Prostate gland (tissue), 2 donors: ENCODE measurements at regions not wholly inside any gene's neighbourhood (a gene's known extent, or its start where the extent isn't known, plus 50 kb on each side); places are given as distances from the start of the nearest gene placed in this dataset.

Experiments
- DNase-seq: peaks from one replicate; pipeline ENCODE4 v3.0.0-alpha.2; 2019; ENCODE audit warnings: low spot score
- H3K27ac ChIP-seq, 2 donors: fragments of 200-600 bp; sonication (generic); 2 replicates each; pipeline ENCODE4 v1.5.1; 2017 to 2019
- H3K27me3 ChIP-seq: fragments of 200-600 bp; sonication (generic); replicated peaks from 2 replicates; pipeline ENCODE4 v1.5.1; 2019; ENCODE audit not compliant: insufficient read depth
- H3K36me3 ChIP-seq, 2 donors: fragments of 200-600 bp; sonication (generic); 1 replicate in 1 of 2; 2 replicates in 1 of 2; pipeline versions ENCODE4 v1.5.1 to v1.8.1; 2017 to 2019
- H3K4me1 ChIP-seq: fragments of 200-600 bp; sonication (generic); replicated peaks from 2 replicates; pipeline ENCODE4 v1.5.1; 2019
- H3K4me3 ChIP-seq, 2 donors: fragments of 200-600 bp; sonication (generic); 2 replicates each; pipeline ENCODE4 v1.5.1; 2017 to 2019
- H3K9me3 ChIP-seq: fragments of 200-600 bp; sonication (generic); 2 replicates; pipeline ENCODE4 v1.5.1; 2017
- POLR2A ChIP-seq: fragments of 450-650 bp; IDR thresholded peaks from one replicate; pipeline ENCODE4 v1.6.1; 2016; ENCODE audit warnings: antibody characterized with exemption, mild to moderate bottlenecking
- POLR2AphosphoS5 ChIP-seq: sonication (generic); formaldehyde crosslinking; IDR thresholded peaks from one replicate; pipeline ENCODE4 v1.6.1; 2017; ENCODE audit warnings: antibody characterized with exemption
- WGBS: methylation state at CpG from one replicate; pipeline ENCODE4 v1.1.5; 2018; 5-methylcytosine and 5-hydroxymethylcytosine counted together
- intact Hi-C: fragments of 100-400 bp; cut with DNase I; formaldehyde crosslinking; loops from one replicate; pipeline ENCODE4 v1.14.2; 2022
- TF ChIP-seq, protein P1 (sequence below), 4 experiments: fragments of 200-600 bp in 2 of 4; fragments of 450-650 bp in 2 of 4; sonication (generic) in 2 of 4; IDR thresholded peaks; 1 replicate in 3 of 4; 2 replicates in 1 of 4; pipeline ENCODE4 v1.5.1; 2016 to 2019; ENCODE audit warnings: antibody characterized with exemption in 4 of 4, mild to moderate bottlenecking in 2 of 4, moderate library complexity in 2 of 4

GRCh38 chr20:53831228-53831627, 237.6 kb upstream of the ZNF217 start:
- DNase-seq = no peak
- TF ChIP-seq, protein P1, sequence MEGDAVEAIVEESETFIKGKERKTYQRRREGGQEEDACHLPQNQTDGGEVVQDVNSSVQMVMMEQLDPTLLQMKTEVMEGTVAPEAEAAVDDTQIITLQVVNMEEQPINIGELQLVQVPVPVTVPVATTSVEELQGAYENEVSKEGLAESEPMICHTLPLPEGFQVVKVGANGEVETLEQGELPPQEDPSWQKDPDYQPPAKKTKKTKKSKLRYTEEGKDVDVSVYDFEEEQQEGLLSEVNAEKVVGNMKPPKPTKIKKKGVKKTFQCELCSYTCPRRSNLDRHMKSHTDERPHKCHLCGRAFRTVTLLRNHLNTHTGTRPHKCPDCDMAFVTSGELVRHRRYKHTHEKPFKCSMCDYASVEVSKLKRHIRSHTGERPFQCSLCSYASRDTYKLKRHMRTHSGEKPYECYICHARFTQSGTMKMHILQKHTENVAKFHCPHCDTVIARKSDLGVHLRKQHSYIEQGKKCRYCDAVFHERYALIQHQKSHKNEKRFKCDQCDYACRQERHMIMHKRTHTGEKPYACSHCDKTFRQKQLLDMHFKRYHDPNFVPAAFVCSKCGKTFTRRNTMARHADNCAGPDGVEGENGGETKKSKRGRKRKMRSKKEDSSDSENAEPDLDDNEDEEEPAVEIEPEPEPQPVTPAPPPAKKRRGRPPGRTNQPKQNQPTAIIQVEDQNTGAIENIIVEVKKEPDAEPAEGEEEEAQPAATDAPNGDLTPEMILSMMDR (IDR thresholded peaks at IDR 0.05) = no peak
- TF ChIP-seq POLR2A (no peak), POLR2AphosphoS5 (no peak)
- no peaks in the 10 kb centered on the region for H3K27me3 ChIP-seq
- H3K9me3 ChIP-seq = no peaks in the 10 kb centered on the region
- 95% methylated on average over 5 of the region's 5 CpGs for WGBS
- H3K27ac ChIP-seq = peak overlapping the region in 1 of 2 donors; percentile 76
- no peaks in the 10 kb centered on the region for H3K4me1 ChIP-seq
- no peaks in the 10 kb centered on the region for H3K36me3 ChIP-seq
- no peak overlapping the region for H3K4me3 ChIP-seq
- intact Hi-C loops = no loop called here

GRCh38 chr20:53829724-53830521, 236.3 kb upstream of the ZNF217 start:
- TF ChIP-seq, protein P1 (IDR thresholded peaks at IDR 0.05) = no peak
- TF ChIP-seq POLR2A = no peak
- TF ChIP-seq POLR2AphosphoS5 = no peak
- 12% methylated on average over 5 of the region's 5 CpGs for WGBS
- Histone ChIP-seq H3K27ac (peak overlapping the region; percentile 76 to 80), H3K36me3 (no peaks in the 10 kb centered on the region), H3K27me3 (no peaks in the 10 kb centered on the region), H3K4me1 (no peaks in the 10 kb centered on the region), H3K9me3 (no peaks in the 10 kb centered on the region), H3K4me3 (no peak overlapping the region)
- DNase-seq = no peak
- intact Hi-C loops = loop anchor here (2.0 to 10.0 kb wide), 4 partner anchors 37 to 238 kb away; partner anchors contain the start of gene ZNF217

DNA sequence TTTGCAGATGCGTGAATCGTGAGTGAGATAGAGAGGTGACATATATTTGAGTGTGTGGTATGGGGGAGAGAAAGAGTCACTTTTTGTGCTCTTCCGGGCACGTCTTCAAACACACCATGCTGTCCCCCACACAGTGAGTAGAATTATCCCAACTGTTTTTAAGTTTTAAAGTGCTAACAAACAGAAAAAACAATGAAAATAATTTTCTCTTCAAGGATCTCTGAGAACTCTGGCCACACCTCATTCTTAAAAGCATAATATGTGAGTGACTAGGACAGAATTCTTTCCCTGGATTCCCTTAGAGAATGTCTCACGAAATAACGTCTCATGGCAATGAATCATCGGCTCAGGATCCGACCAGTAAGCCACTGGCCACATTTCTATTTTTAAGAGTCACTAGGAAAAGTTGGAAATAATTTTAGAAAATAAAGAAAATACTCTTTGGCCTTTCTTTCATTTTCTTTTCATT, 235.7 kb upstream of the ZNF217 start:
- intact Hi-C loops = loop anchor here (2.0 to 10.0 kb wide), 4 partner anchors 38 to 237 kb away; partner anchors contain the start of gene ZNF217
- Histone ChIP-seq H3K4me1 (no peaks in the 10 kb centered on the region), H3K9me3 (no peaks in the 10 kb centered on the region)

DNA sequence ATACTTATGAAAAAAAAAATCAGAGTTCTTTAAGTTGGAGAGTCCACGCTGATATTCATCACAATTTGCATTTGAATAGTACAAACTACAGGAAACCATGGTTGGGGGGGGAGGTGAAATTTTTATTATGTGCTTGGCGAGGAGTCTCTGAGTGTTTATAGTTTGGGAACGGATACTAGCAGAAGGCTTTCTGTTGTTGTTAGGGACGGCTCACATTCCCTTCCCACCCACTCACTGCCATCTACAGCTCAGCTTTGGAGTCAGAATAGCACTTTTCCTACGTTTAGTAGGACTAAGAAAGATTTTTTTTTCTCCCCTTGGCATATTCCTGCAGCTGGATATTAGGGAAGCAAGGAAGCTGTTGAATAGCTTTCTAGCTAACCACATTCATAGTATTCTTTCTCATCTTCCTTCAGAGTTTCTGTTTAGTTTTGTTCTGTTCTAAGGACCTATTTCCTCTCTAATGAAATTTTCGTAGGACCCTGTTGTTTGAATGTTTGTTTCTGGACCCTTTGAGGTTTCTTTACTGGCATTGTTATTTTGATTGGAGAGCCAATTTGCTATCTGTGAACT, 235.1 kb upstream of the ZNF217 start:
- WGBS = 1% methylated on average over 6 of the region's 6 CpGs
- intact Hi-C loops = loop anchor here (2.0 to 10.0 kb wide), 4 partner anchors 38 to 236 kb away; partner anchors contain the start of gene ZNF217
- H3K27ac ChIP-seq = peak overlapping the region; percentile 76 to 80
- DNase-seq = peak; percentile 46
- H3K36me3 ChIP-seq = no peaks in the 10 kb centered on the region
- H3K4me3 ChIP-seq = no peak overlapping the region
- H3K4me1 ChIP-seq = no peaks in the 10 kb centered on the region
- H3K9me3 ChIP-seq = no peaks in the 10 kb centered on the region
- H3K27me3 ChIP-seq = no peaks in the 10 kb centered on the region
- TF ChIP-seq POLR2AphosphoS5 (peak; percentile 31), POLR2A (no peak)
- TF ChIP-seq, protein P1 (IDR thresholded peaks at IDR 0.05) = no peak

More for the DNA sequence above, 235.7 kb upstream of the ZNF217 start:
- Histone ChIP-seq H3K27me3 (no peaks in the 10 kb centered on the region), H3K27ac (peak overlapping the region; percentile 76 to 80), H3K36me3 (no peaks in the 10 kb centered on the region), H3K4me3 (no peak overlapping the region)
- TF ChIP-seq POLR2A (no peak), POLR2AphosphoS5 (peak; percentile 47)
- no peak for DNase-seq
- WGBS = 17% methylated on average over 8 of the region's 8 CpGs

GRCh38 chr20:53828088-53828681, 234.5 kb upstream of the ZNF217 start:
- TF ChIP-seq POLR2A (no peak), POLR2AphosphoS5 (peak; percentile 77)
- TF ChIP-seq, protein P1 (IDR thresholded peaks at IDR 0.05) = no peak
- Histone ChIP-seq H3K36me3 (no peaks in the 10 kb centered on the region), H3K9me3 (no peaks in the 10 kb centered on the region), H3K4me3 (no peak overlapping the region), H3K4me1 (no peaks in the 10 kb centered on the region), H3K27me3 (no peaks in the 10 kb centered on the region), H3K27ac (peak overlapping the region; percentile 76 to 80)
- intact Hi-C loops = loop anchor here (2.0 to 10.0 kb wide), 4 partner anchors 39 to 236 kb away; partner anchors contain the start of gene ZNF217
- peak; percentile 67 for DNase-seq
- WGBS = 4% methylated on average over 5 of the region's 5 CpGs
